GM12874 (cell line): ENCODE measurements at regions not wholly inside any gene's neighbourhood (a gene's known extent, or its start where the extent isn't known, plus 50 kb on each side); places are given as distances from the start of the nearest gene placed in this dataset.

Source experiments
- CTCF ChIP-seq: IDR thresholded peaks from 2 replicates; pipeline ENCODE4 v1.5.1; 2011; ENCODE audit warnings: low read depth, mild to moderate bottlenecking, control low read depth, low read length, moderate library complexity; ENCODE audit not compliant: insufficient read depth

- no peak for TF ChIP-seq CTCF
Observed at GRCh38 chr5:12623408-12623807, 719.2 kb upstream of the CTNND2 start.

- no peak for TF ChIP-seq CTCF
Observed at GRCh38 chr5:12616093-12616492, 711.8 kb upstream of the CTNND2 start.

GRCh38 chr5:12615141-12615820 lies 711.0 kb upstream of the CTNND2 start:
- no peak for TF ChIP-seq CTCF

GRCh38 chr5:12614608-12615007 lies 710.4 kb upstream of the CTNND2 start:
- no peak for TF ChIP-seq CTCF

GRCh38 chr5:12611132-12611531 lies 706.9 kb upstream of the CTNND2 start:
- no peak for TF ChIP-seq CTCF

GRCh38 chr5:12592228-12592627 lies 688.0 kb upstream of the CTNND2 start:
- no peak for TF ChIP-seq CTCF

GRCh38 chr5:12586406-12586805 lies 682.2 kb upstream of the CTNND2 start:
- no peak for TF ChIP-seq CTCF
